Suprapubic skin (tissue), 4 donors: ENCODE measurements at regions not wholly inside any gene's neighbourhood (a gene's known extent, or its start where the extent isn't known, plus 50 kb on each side); places are given as distances from the start of the nearest gene placed in this dataset.

Experiments
- DNase-seq, 2 donors: peaks; one replicate each; pipeline ENCODE4 v3.0.0-alpha.2; 2019; ENCODE audit warnings: low spot score in 2 of 2
- H3K27ac ChIP-seq: fragments of 200-600 bp; sonication (generic); one replicate; pipeline ENCODE4 v1.5.1; 2019
- H3K27me3 ChIP-seq: fragments of 200-600 bp; sonication (generic); one replicate; pipeline ENCODE4 v1.5.1; 2019
- H3K36me3 ChIP-seq: fragments of 200-600 bp; sonication (generic); one replicate; pipeline ENCODE4 v1.5.1; 2019
- H3K4me1 ChIP-seq: fragments of 200-600 bp; sonication (generic); one replicate; pipeline ENCODE4 v1.5.1; 2019
- H3K4me3 ChIP-seq: fragments of 200-600 bp; sonication (generic); one replicate; pipeline ENCODE4 v1.5.1; 2019; ENCODE audit warnings: mild to moderate bottlenecking
- H3K9me3 ChIP-seq: fragments of 200-600 bp; sonication (generic); one replicate; pipeline ENCODE4 v1.5.1; 2019
- CTCF ChIP-seq, 2 donors: fragments of 200-600 bp in 1 of 2; fragments of 450-650 bp in 1 of 2; sonication (generic) in 1 of 2; IDR thresholded peaks; one replicate each; pipeline ENCODE4 v1.5.1; 2016 to 2019; ENCODE audit warnings: antibody characterized with exemption in 2 of 2, mild to moderate bottlenecking in 1 of 2, moderate library complexity in 1 of 2
- EP300 ChIP-seq: sonication (generic); formaldehyde crosslinking; IDR thresholded peaks from one replicate; pipeline ENCODE4 v1.6.1; 2017; ENCODE audit warnings: antibody characterized with exemption
- POLR2A ChIP-seq, 2 donors: fragments of 450-650 bp; IDR thresholded peaks; one replicate each; pipeline ENCODE4 v1.6.1; 2017; ENCODE audit warnings: antibody characterized with exemption in 2 of 2, mild to moderate bottlenecking in 2 of 2, moderate library complexity in 2 of 2
- POLR2AphosphoS5 ChIP-seq, 3 donors: sonication (generic); formaldehyde crosslinking; IDR thresholded peaks; one replicate each; pipeline ENCODE4 v1.6.1; 2017; ENCODE audit warnings: antibody characterized with exemption in 3 of 3
- WGBS: methylation state at CpG from one replicate; pipeline ENCODE4 v1.1.5; 2018; 5-methylcytosine and 5-hydroxymethylcytosine counted together

GRCh38 chr2:172230889-172231401, 128.2 kb upstream of the DLX2 start:
- no peak for DNase-seq
- H3K4me1 ChIP-seq = peaks cover 81% of the 10 kb centered on the region
- WGBS = 60% methylated on average over 6 of the region's 6 CpGs

GRCh38 chr2:172231508-172231907, 128.8 kb upstream of the DLX2 start:
- H3K36me3 ChIP-seq = no peaks in the 10 kb centered on the region
- TF ChIP-seq POLR2A (IDR thresholded peaks at IDR 0.05) = no peak
- no peak for TF ChIP-seq CTCF (IDR thresholded peaks at IDR 0.05)
- TF ChIP-seq POLR2AphosphoS5 (IDR thresholded peaks at IDR 0.05) = no peak
- TF ChIP-seq EP300 = no peak
- DNase-seq = no peak
- peak overlapping the region; percentile 88 for H3K27ac ChIP-seq
- WGBS = 45% methylated on average over 3 of the region's 3 CpGs
- H3K9me3 ChIP-seq = no peaks in the 10 kb centered on the region
- no peak overlapping the region for H3K4me3 ChIP-seq
- peaks cover 27% of the 10 kb centered on the region for H3K27me3 ChIP-seq
- H3K4me1 ChIP-seq = peaks cover 79% of the 10 kb centered on the region

More at GRCh38 chr2:172230889-172231401, 128.2 kb upstream of the DLX2 start:
- peaks cover 22% of the 10 kb centered on the region for H3K27me3 ChIP-seq
- H3K9me3 ChIP-seq = no peaks in the 10 kb centered on the region
- H3K4me3 ChIP-seq = no peak overlapping the region
- H3K36me3 ChIP-seq = no peaks in the 10 kb centered on the region
- TF ChIP-seq POLR2AphosphoS5 (IDR thresholded peaks at IDR 0.05) (no peak), POLR2A (IDR thresholded peaks at IDR 0.05) (no peak), CTCF (IDR thresholded peaks at IDR 0.05) (no peak), EP300 (no peak)
- H3K27ac ChIP-seq = peak overlapping the region; percentile 88

GRCh38 chr2:172232708-172233396, 130.2 kb upstream of the DLX2 start:
- TF ChIP-seq EP300 (no peak), POLR2AphosphoS5 (IDR thresholded peaks at IDR 0.05) (no peak), POLR2A (IDR thresholded peaks at IDR 0.05) (no peak), CTCF (IDR thresholded peaks at IDR 0.05) (no peak)
- peaks cover 66% of the 10 kb centered on the region for H3K4me1 ChIP-seq
- no peaks in the 10 kb centered on the region for H3K36me3 ChIP-seq
- H3K27me3 ChIP-seq = peaks cover 35% of the 10 kb centered on the region
- peak overlapping the region; percentile 68 for H3K27ac ChIP-seq
- H3K9me3 ChIP-seq = no peaks in the 10 kb centered on the region
- 81% methylated on average over 9 of the region's 9 CpGs for WGBS
- no peak overlapping the region for H3K4me3 ChIP-seq
- no peak for DNase-seq

- Histone ChIP-seq H3K4me1 (peaks cover 54% of the 10 kb centered on the region), H3K4me3 (peak overlapping the region; percentile 44), H3K27ac (no peak overlapping the region), H3K9me3 (no peaks in the 10 kb centered on the region), H3K36me3 (no peaks in the 10 kb centered on the region), H3K27me3 (peaks cover 41% of the 10 kb centered on the region)
- DNase-seq = no peak
- WGBS = 55% methylated on average over 9 of the region's 9 CpGs
- no peak for TF ChIP-seq POLR2A (IDR thresholded peaks at IDR 0.05)
- TF ChIP-seq CTCF (IDR thresholded peaks at IDR 0.05) = no peak
- TF ChIP-seq EP300 = no peak
- no peak for TF ChIP-seq POLR2AphosphoS5 (IDR thresholded peaks at IDR 0.05)
Observed at GRCh38 chr2:172233987-172234715, 131.5 kb upstream of the DLX2 start.
